Mesodermal cell (in vitro differentiated cells): ENCODE measurements at regions not wholly inside any gene's neighbourhood (a gene's known extent, or its start where the extent isn't known, plus 50 kb on each side); places are given as distances from the start of the nearest gene placed in this dataset.

Experiments
- H3K27ac ChIP-seq: 2 replicates; pipeline ENCODE4 v1.7.0; 2013; ENCODE audit warnings: mild to moderate bottlenecking, low read depth, low read length, moderate library complexity; ENCODE audit not compliant: severe bottlenecking
- H3K36me3 ChIP-seq: 2 replicates; pipeline ENCODE4 v1.7.1; 2013; ENCODE audit warnings: mild to moderate bottlenecking, low read length, moderate library complexity; ENCODE audit not compliant: control insufficient read depth, insufficient read depth
- H3K4me1 ChIP-seq: one replicate; pipeline ENCODE4 v1.7.1; 2013; ENCODE audit warnings: mild to moderate bottlenecking, low read length; ENCODE audit not compliant: insufficient read depth, control insufficient read depth, poor library complexity, severe bottlenecking
- H3K4me3 ChIP-seq: 2 replicates; pipeline ENCODE4 v1.7.0; 2013; ENCODE audit warnings: low read length, control low read depth, mild to moderate bottlenecking; ENCODE audit not compliant: insufficient read depth, poor library complexity, severe bottlenecking; ENCODE audit errors: extremely low read depth
- H3K9me3 ChIP-seq: 2 replicates; pipeline ENCODE4 v1.7.1; 2013; ENCODE audit warnings: mild to moderate bottlenecking, low read length, moderate library complexity; ENCODE audit not compliant: control insufficient read depth
- WGBS, 2 experiments: methylation state at CpG; one replicate each; pipeline ENCODE4 v1.1.5; 2013; ENCODE audit warnings: missing lambda C conversion rate in 2 of 2; ENCODE audit not compliant: insufficient coverage in 2 of 2; 5-methylcytosine and 5-hydroxymethylcytosine counted together

- no peaks in the 10 kb centered on the region for H3K36me3 ChIP-seq
- WGBS, 2 experiments: 100% methylated on average over 1 of the region's 1 CpG; no CpG with 5 or more reads in 1 of the 2 experiments
- no peak overlapping the region for H3K4me3 ChIP-seq
- H3K9me3 ChIP-seq: no peaks in the 10 kb centered on the region
- no peaks in the 10 kb centered on the region for H3K4me1 ChIP-seq
- H3K27ac ChIP-seq: no peak overlapping the region
Measured at GRCh38 chr6:23002044-23002619, 432.8 kb downstream of the HDGFL1 start.

- WGBS, 2 experiments: 95 to 96% methylated on average over 13 of the region's 14 CpGs
- Histone ChIP-seq H3K4me1 (no peaks in the 10 kb centered on the region), H3K27ac (no peak overlapping the region), H3K36me3 (no peaks in the 10 kb centered on the region), H3K4me3 (no peak overlapping the region), H3K9me3 (no peaks in the 10 kb centered on the region)
Measured at GRCh38 chr6:23003671-23004467, 434.5 kb downstream of the HDGFL1 start.

- no peaks in the 10 kb centered on the region for H3K9me3 ChIP-seq
- WGBS, 2 experiments: no CpG with 5 or more reads among the region's 1 CpG
Measured at GRCh38 chr6:23006656-23007055, 437.3 kb downstream of the HDGFL1 start.

GRCh38 chr6:23011615-23012014 lies 442.2 kb downstream of the HDGFL1 start:
- Histone ChIP-seq H3K27ac (no peak overlapping the region), H3K4me1 (no peaks in the 10 kb centered on the region), H3K4me3 (no peak overlapping the region), H3K36me3 (no peaks in the 10 kb centered on the region), H3K9me3 (no peaks in the 10 kb centered on the region)

More at GRCh38 chr6:23006656-23007055, 437.3 kb downstream of the HDGFL1 start:
- H3K4me1 ChIP-seq: no peaks in the 10 kb centered on the region
- no peaks in the 10 kb centered on the region for H3K36me3 ChIP-seq
- no peak overlapping the region for H3K27ac ChIP-seq
- no peak overlapping the region for H3K4me3 ChIP-seq

GRCh38 chr6:23013776-23014175 lies 444.4 kb downstream of the HDGFL1 start:
- no peaks in the 10 kb centered on the region for H3K9me3 ChIP-seq
- no peaks in the 10 kb centered on the region for H3K36me3 ChIP-seq
- H3K4me3 ChIP-seq: no peak overlapping the region
- H3K4me1 ChIP-seq: no peaks in the 10 kb centered on the region
- WGBS, 2 experiments: 56 to 68% methylated on average over 3 of the region's 6 CpGs
- H3K27ac ChIP-seq: no peak overlapping the region

GRCh38 chr6:23016696-23017095 lies 447.3 kb downstream of the HDGFL1 start:
- Histone ChIP-seq H3K9me3 (no peaks in the 10 kb centered on the region), H3K4me3 (no peak overlapping the region), H3K27ac (no peak overlapping the region), H3K4me1 (no peaks in the 10 kb centered on the region), H3K36me3 (no peaks in the 10 kb centered on the region)
- no CpG with 5 or more reads among the region's 2 CpGs for WGBS, 2 experiments

- H3K36me3 ChIP-seq: no peaks in the 10 kb centered on the region
- H3K9me3 ChIP-seq: no peaks in the 10 kb centered on the region
Measured at GRCh38 chr6:23021487-23021886, 452.1 kb downstream of the HDGFL1 start.

GRCh38 chr6:23027281-23027680 lies 457.9 kb downstream of the HDGFL1 start:
- Histone ChIP-seq H3K27ac (peak overlapping the region; percentile 36), H3K4me3 (no peak overlapping the region), H3K36me3 (no peaks in the 10 kb centered on the region), H3K4me1 (peaks cover 3% of the 10 kb centered on the region), H3K9me3 (no peaks in the 10 kb centered on the region)
- WGBS, 2 experiments: 100% methylated on average over 1 of the region's 5 CpGs; no CpG with 5 or more reads in 1 of the 2 experiments

More at GRCh38 chr6:23021487-23021886, 452.1 kb downstream of the HDGFL1 start:
- H3K4me3 ChIP-seq: no peak overlapping the region
- no peaks in the 10 kb centered on the region for H3K4me1 ChIP-seq
- H3K27ac ChIP-seq: no peak overlapping the region

GRCh38 chr6:23031986-23032385 lies 462.6 kb downstream of the HDGFL1 start:
- Histone ChIP-seq H3K9me3 (no peaks in the 10 kb centered on the region), H3K4me1 (peaks cover 3% of the 10 kb centered on the region), H3K4me3 (no peak overlapping the region), H3K27ac (no peak overlapping the region), H3K36me3 (no peaks in the 10 kb centered on the region)
- 40% methylated on average over 1 of the region's 2 CpGs; no CpG with 5 or more reads in 1 of the 2 experiments for WGBS, 2 experiments

- H3K27ac ChIP-seq: no peak overlapping the region
- 83% methylated on average over 1 of the region's 2 CpGs; no CpG with 5 or more reads in 1 of the 2 experiments for WGBS, 2 experiments
- H3K4me3 ChIP-seq: no peak overlapping the region
- H3K9me3 ChIP-seq: no peaks in the 10 kb centered on the region
- no peaks in the 10 kb centered on the region for H3K4me1 ChIP-seq
- H3K36me3 ChIP-seq: no peaks in the 10 kb centered on the region
Measured at GRCh38 chr6:23034926-23035325, 465.6 kb downstream of the HDGFL1 start.

GRCh38 chr6:23036406-23036983 lies 467.1 kb downstream of the HDGFL1 start:
- H3K36me3 ChIP-seq: no peaks in the 10 kb centered on the region
- H3K4me3 ChIP-seq: no peak overlapping the region
- H3K9me3 ChIP-seq: no peaks in the 10 kb centered on the region
- no peaks in the 10 kb centered on the region for H3K4me1 ChIP-seq
- no peak overlapping the region for H3K27ac ChIP-seq
- 92 to 94% methylated on average over 4 of the region's 4 CpGs for WGBS, 2 experiments
